MCF 10A (cell line): ENCODE measurements at regions not wholly inside any gene's neighbourhood (a gene's known extent, or its start where the extent isn't known, plus 50 kb on each side); places are given as distances from the start of the nearest gene placed in this dataset.

ENCODE experiments used
- BruUV-seq: library from RNA; stranded (reverse); fragments of 400-500 nt; replicated peaks from 2 replicates; lab custom pipeline; 2021; lab: Mats Ljungman, UMichigan
- CTCF ChIA-PET: fragments of 300-600 bp; sonication (Branson Sonifier 250); formaldehyde crosslinking; extraction: SDS; loops from one replicate; lab custom pipeline; 2021; ENCODE audit warnings: antibody characterized with exemption, inconsistent platforms; lab: Yijun Ruan, JAX
- POLR2A ChIA-PET: fragments of 300-600, 350-650 bp; sonication (Branson Sonifier 250); formaldehyde crosslinking; extraction: SDS; loops from one replicate; lab custom pipeline; 2020; ENCODE audit warnings: antibody characterized with exemption, inconsistent platforms; lab: Yijun Ruan, JAX
- DNase-seq: peaks from one replicate; pipeline ENCODE4 v3.0.0-alpha.2; 2018; ENCODE audit not compliant: unreplicated experiment
- H3K27ac Mint-ChIP-seq: one replicate; pipeline ENCODE4 v1.8.0; 2022; ENCODE audit warnings: mild to moderate bottlenecking, low read depth, mixed read lengths; ENCODE audit not compliant: unreplicated experiment
- H3K27me3 Mint-ChIP-seq: one replicate; pipeline ENCODE4 v1.8.0; 2022; ENCODE audit warnings: mixed read lengths; ENCODE audit not compliant: insufficient read depth, unreplicated experiment
- H3K36me3 Mint-ChIP-seq: one replicate; pipeline ENCODE4 v1.8.0; 2022; ENCODE audit warnings: mild to moderate bottlenecking, moderate library complexity, mixed read lengths; ENCODE audit not compliant: insufficient read depth, unreplicated experiment
- H3K4me1 Mint-ChIP-seq: one replicate; pipeline ENCODE4 v1.8.0; 2022; ENCODE audit warnings: mixed read lengths; ENCODE audit not compliant: insufficient read depth, unreplicated experiment
- H3K4me3 Mint-ChIP-seq: one replicate; pipeline ENCODE4 v1.8.0; 2022; ENCODE audit warnings: mild to moderate bottlenecking, moderate library complexity, mixed read lengths; ENCODE audit not compliant: unreplicated experiment
- H3K9me3 Mint-ChIP-seq: one replicate; pipeline ENCODE4 v1.8.0; 2022; ENCODE audit warnings: mixed read lengths; ENCODE audit not compliant: unreplicated experiment
- CTCF ChIP-seq: fragments of 200-600 bp; IDR thresholded peaks from one replicate; pipeline ENCODE4 v1.8.0; 2022; ENCODE audit warnings: antibody characterized with exemption, mild to moderate bottlenecking; ENCODE audit not compliant: unreplicated experiment
- intact Hi-C: fragments of 100-400 bp; cut with micrococcal nuclease; formaldehyde crosslinking; loops from 2 replicates; pipeline ENCODE4 v1.14.1; 2022

- no peaks in the 10 kb centered on the region for H3K4me1 Mint-ChIP-seq
- no peak for DNase-seq
- intact Hi-C loops: no loop called here
- no peak for TF ChIP-seq CTCF
- CTCF ChIA-PET: no interaction called here
- no peaks in the 10 kb centered on the region for H3K36me3 Mint-ChIP-seq
- POLR2A ChIA-PET: no interaction called here
- no peaks in the 10 kb centered on the region for H3K27me3 Mint-ChIP-seq
- H3K27ac Mint-ChIP-seq: no peak overlapping the region
- H3K4me3 Mint-ChIP-seq: no peak overlapping the region
- no peaks in the 10 kb centered on the region for H3K9me3 Mint-ChIP-seq
- no TSS peak for BruUV-seq
Observed at GRCh38 chr7:67380326-67380725, 383.7 kb downstream of the TYW1 start.

- Mint-ChIP-seq H3K36me3 (no peaks in the 10 kb centered on the region), H3K4me1 (no peaks in the 10 kb centered on the region), H3K4me3 (no peak overlapping the region), H3K27me3 (no peaks in the 10 kb centered on the region), H3K27ac (no peak overlapping the region), H3K9me3 (peaks cover under 1% of the 10 kb centered on the region)
- POLR2A ChIA-PET: no interaction called here
- no peak for DNase-seq
- TF ChIP-seq CTCF: no peak
- intact Hi-C loops: no loop called here
- CTCF ChIA-PET: interaction anchor here (1.1 kb wide), 1 partner anchor 103 kb away, joined by 4 read pairs; no protein-coding TSS in a partner anchor
- BruUV-seq: no TSS peak
Observed at GRCh38 chr7:67380858-67381257, 384.2 kb downstream of the TYW1 start.

DNA sequence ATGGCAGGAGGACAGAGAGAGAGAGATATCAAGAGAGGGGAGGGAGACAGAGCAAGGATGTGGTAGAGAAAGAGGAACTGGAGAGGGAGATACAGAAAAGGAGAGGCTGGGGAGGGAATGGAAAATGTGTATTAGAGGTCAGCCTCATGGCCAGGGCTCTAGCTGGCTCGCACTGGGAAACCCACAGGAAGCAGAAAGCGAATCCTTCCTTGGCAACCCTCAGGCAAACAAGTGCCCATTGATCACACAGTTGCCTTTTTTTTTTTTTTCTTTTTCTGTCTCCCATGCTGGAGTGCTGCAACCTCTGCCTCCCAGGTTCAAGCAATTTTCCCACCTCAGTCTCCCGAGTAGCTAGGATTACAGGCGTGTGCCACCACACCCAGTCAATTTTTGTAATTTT, 391.2 kb downstream of the TYW1 start:
- POLR2A ChIA-PET: no interaction called here
- intact Hi-C loops: no loop called here
- DNase-seq: no peak
- H3K4me1 Mint-ChIP-seq: no peaks in the 10 kb centered on the region
- no peak overlapping the region for H3K27ac Mint-ChIP-seq
- H3K36me3 Mint-ChIP-seq: no peaks in the 10 kb centered on the region
- no peaks in the 10 kb centered on the region for H3K27me3 Mint-ChIP-seq
- peaks cover 22% of the 10 kb centered on the region for H3K9me3 Mint-ChIP-seq
- no peak overlapping the region for H3K4me3 Mint-ChIP-seq
- CTCF ChIA-PET: interaction anchor here (0.8 to 1.0 kb wide), 4 partner anchors 9 to 186 kb away, joined by 3 to 5 read pairs (median 4); no protein-coding TSS in a partner anchor
- no peak for TF ChIP-seq CTCF
- BruUV-seq: no TSS peak

DNA sequence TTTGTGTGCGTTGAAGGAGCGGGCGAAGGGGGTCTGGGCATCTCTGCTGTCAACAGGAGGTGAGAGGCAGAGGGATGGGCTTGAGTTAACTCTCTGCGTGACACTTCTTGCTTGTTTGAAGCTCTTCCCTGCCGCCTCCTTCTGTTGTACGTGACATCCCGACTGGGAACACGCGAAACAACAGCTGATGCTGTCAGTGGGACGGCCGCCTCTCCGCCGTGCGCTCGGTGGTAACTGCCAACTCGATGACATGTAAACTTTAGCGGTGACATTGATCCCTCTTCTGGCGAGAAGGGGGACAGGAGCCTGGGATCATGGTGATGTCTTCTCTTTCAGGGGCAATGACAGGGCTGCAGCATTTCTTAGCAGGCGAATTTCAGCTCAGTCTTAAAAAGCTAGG, 394.5 kb downstream of the TYW1 start:
- Mint-ChIP-seq H3K4me1 (no peaks in the 10 kb centered on the region), H3K27ac (no peak overlapping the region), H3K27me3 (no peaks in the 10 kb centered on the region), H3K9me3 (peaks cover 19% of the 10 kb centered on the region), H3K4me3 (no peak overlapping the region), H3K36me3 (no peaks in the 10 kb centered on the region)
- BruUV-seq: no TSS peak
- CTCF ChIA-PET: interaction anchor here (0.6 to 1.0 kb wide), 2 partner anchors 19 to 91 kb away, joined by 3 to 5 read pairs; no protein-coding TSS in a partner anchor
- intact Hi-C loops: no loop called here
- POLR2A ChIA-PET: no interaction called here
- no peak for DNase-seq
- TF ChIP-seq CTCF: no peak
